CD4-positive, alpha-beta memory T cell (primary cell): ENCODE measurements at regions not wholly inside any gene's neighbourhood (a gene's known extent, or its start where the extent isn't known, plus 50 kb on each side); places are given as distances from the start of the nearest gene placed in this dataset.
A peak's percentile ranks its signal among the peaks of the same experiment; 100 is the strongest.

Experiments
- CTCF ChIA-PET: fragments of 350-600 bp; sonication (Branson Sonifier 250); formaldehyde crosslinking; loops from one replicate; lab custom pipeline; 2021; ENCODE audit warnings: inconsistent platforms; ENCODE audit not compliant: partially characterized antibody; lab: Charles Lee
- POLR2A ChIA-PET: fragments of 350-600 bp; sonication (Branson Sonifier 250); formaldehyde crosslinking; loops from one replicate; lab custom pipeline; 2021; ENCODE audit not compliant: partially characterized antibody; lab: Charles Lee
- DNase-seq, 5 donors: peaks; one replicate each; pipeline versions ENCODE4 v3.0.0 to v3.0.0-alpha.2; 2020 to 2022; ENCODE audit warnings: mixed read lengths in 1 of 5
- H3K27ac ChIP-seq: one replicate; pipeline ENCODE4 v1.7.0; 2013; ENCODE audit warnings: low read depth, low read length
- H3K27me3 ChIP-seq: 2 replicates; pipeline ENCODE4 v1.7.0; 2013; ENCODE audit warnings: mild to moderate bottlenecking, low read length, moderate library complexity; ENCODE audit not compliant: insufficient read depth
- H3K36me3 ChIP-seq: 2 replicates; pipeline ENCODE4 v1.7.0; 2013; ENCODE audit warnings: mild to moderate bottlenecking, low read length, moderate library complexity; ENCODE audit not compliant: insufficient read depth
- H3K4me1 ChIP-seq: 2 replicates; pipeline ENCODE4 v1.7.0; 2013; ENCODE audit warnings: mild to moderate bottlenecking, low read length, moderate library complexity; ENCODE audit not compliant: insufficient read depth
- H3K4me3 ChIP-seq, 2 donors: one replicate each; pipeline ENCODE4 v1.7.0; 2013; ENCODE audit warnings: low read length in 2 of 2, mild to moderate bottlenecking in 1 of 2
- H3K9me3 ChIP-seq, 2 donors: one replicate each; pipeline ENCODE4 v1.7.0; 2013; ENCODE audit warnings: low read length in 2 of 2, control low read depth in 1 of 2; ENCODE audit not compliant: control insufficient read depth in 1 of 2
- H3K27ac Mint-ChIP-seq, 7 donors: one replicate each; pipeline ENCODE4 v1.8.0; 2020 to 2021; ENCODE audit warnings: mixed read lengths in 7 of 7, mild to moderate bottlenecking in 6 of 7, inconsistent platforms in 3 of 7, moderate library complexity in 3 of 7
- H3K27me3 Mint-ChIP-seq, 2 donors: one replicate each; pipeline ENCODE4 v1.8.0; 2020 to 2021; ENCODE audit warnings: mixed read lengths in 2 of 2
- H3K36me3 Mint-ChIP-seq, 2 donors: one replicate each; pipeline ENCODE4 v1.8.0; 2020 to 2021; ENCODE audit warnings: mixed read lengths in 2 of 2, inconsistent platforms in 1 of 2, mild to moderate bottlenecking in 1 of 2
- H3K4me1 Mint-ChIP-seq, 4 donors: one replicate each; pipeline ENCODE4 v1.8.0; 2020 to 2021; ENCODE audit warnings: mixed read lengths in 4 of 4, mild to moderate bottlenecking in 1 of 4
- H3K4me3 Mint-ChIP-seq, 8 donors: one replicate each; pipeline ENCODE4 v1.8.0; 2020 to 2021; ENCODE audit warnings: mixed read lengths in 8 of 8, mild to moderate bottlenecking in 7 of 8, moderate library complexity in 6 of 8, inconsistent platforms in 3 of 8
- H3K9me3 Mint-ChIP-seq, 8 donors: one replicate each; pipeline ENCODE4 v1.8.0; 2020 to 2021; ENCODE audit warnings: mixed read lengths in 8 of 8, mild to moderate bottlenecking in 5 of 8, inconsistent platforms in 3 of 8, moderate library complexity in 1 of 8
- intact Hi-C: fragments of 100-400 bp; cut with micrococcal nuclease; formaldehyde crosslinking; loops from one replicate; pipeline ENCODE4 v1.15.1; 2023

DNA sequence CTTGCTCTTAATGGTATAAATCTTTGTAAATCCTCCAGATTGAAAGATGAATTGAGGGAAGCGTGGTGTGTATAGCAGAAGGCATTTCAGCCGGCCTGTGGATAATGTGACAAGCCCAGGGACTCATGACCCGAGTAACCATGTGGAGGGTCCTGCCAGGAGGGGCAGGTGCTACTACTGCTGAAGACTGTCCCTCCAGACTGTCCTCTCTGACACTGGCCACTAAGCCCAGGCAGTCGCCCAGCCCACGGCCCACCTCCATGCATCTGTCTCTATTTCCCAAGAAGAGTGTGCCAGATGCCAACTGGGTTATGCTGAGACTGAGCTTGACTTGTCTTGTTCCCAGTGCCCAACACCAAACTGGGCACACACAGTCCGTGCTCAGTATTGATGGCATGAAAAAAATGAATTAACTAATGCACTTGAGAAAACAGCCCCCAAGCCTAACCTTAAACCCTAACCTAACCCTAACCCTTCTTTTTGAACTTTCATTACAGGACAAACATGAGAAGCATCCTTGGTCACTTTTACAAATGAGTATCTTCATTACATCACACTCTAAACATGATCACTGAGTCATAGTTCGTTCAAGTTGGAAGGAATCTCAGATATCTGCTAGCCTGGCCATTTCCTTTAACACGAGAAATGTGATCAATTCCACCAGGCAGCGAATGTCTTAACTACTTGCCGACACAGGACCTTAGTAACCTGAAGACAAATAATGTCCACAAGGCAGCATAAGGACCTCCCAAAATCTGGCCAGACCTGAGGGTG lies 182.2 kb upstream of the RREB1 start:
- no peak for DNase-seq
- Mint-ChIP-seq H3K27ac (no peak overlapping the region), H3K9me3 (peaks cover 0 to 3% (median 0%) of the 10 kb centered on the region in 8 donors), H3K4me1 (no peaks in the 10 kb centered on the region), H3K27me3 (peaks cover 15 to 21% of the 10 kb centered on the region in 2 donors), H3K4me3 (no peak overlapping the region), H3K36me3 (no peaks in the 10 kb centered on the region)
- Histone ChIP-seq H3K36me3 (no peaks in the 10 kb centered on the region), H3K27ac (no peak overlapping the region), H3K9me3 (no peaks in the 10 kb centered on the region), H3K4me1 (no peaks in the 10 kb centered on the region), H3K27me3 (no peaks in the 10 kb centered on the region), H3K4me3 (no peak overlapping the region)
- intact Hi-C loops = no loop called here
- ChIA-PET CTCF (no interaction called here), POLR2A (no interaction called here)

DNA sequence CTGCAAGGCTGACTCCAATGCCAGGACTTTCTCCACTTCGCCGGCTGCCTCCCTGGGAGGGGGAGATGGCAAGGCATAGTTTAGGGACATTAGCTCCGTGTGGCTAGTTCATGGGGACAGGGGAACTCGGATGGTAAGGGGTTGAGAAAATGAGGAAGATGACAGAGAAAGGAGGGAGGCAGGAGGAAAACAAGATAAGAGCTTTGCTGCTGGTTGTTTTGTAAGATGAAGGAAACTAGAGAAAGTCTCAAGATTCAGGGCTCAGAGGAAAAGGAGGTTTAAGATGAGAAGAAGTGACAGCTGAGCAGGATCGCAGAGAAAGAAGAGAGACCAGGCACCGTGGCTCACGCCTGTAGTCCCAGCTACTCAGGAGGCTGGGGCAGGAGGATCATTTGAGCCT lies 180.9 kb upstream of the RREB1 start:
- no peaks in the 10 kb centered on the region for H3K36me3 Mint-ChIP-seq
- H3K4me3 ChIP-seq = no peak overlapping the region
- H3K9me3 Mint-ChIP-seq = peaks cover 0 to 1% (median 0%) of the 10 kb centered on the region in 8 donors
- H3K36me3 ChIP-seq = no peaks in the 10 kb centered on the region
- no peak overlapping the region for H3K27ac ChIP-seq
- H3K9me3 ChIP-seq = no peaks in the 10 kb centered on the region
- no peaks in the 10 kb centered on the region for H3K4me1 Mint-ChIP-seq
- ChIA-PET POLR2A (no interaction called here), CTCF (no interaction called here)
- no peak overlapping the region for H3K4me3 Mint-ChIP-seq
- H3K4me1 ChIP-seq = no peaks in the 10 kb centered on the region
- intact Hi-C loops = no loop called here
- peaks cover 13 to 21% of the 10 kb centered on the region in 2 donors for H3K27me3 Mint-ChIP-seq
- H3K27me3 ChIP-seq = no peaks in the 10 kb centered on the region
- DNase-seq = no peak
- peak overlapping the region in 2 of 7 donors; percentile 25 to 62 for H3K27ac Mint-ChIP-seq

DNA sequence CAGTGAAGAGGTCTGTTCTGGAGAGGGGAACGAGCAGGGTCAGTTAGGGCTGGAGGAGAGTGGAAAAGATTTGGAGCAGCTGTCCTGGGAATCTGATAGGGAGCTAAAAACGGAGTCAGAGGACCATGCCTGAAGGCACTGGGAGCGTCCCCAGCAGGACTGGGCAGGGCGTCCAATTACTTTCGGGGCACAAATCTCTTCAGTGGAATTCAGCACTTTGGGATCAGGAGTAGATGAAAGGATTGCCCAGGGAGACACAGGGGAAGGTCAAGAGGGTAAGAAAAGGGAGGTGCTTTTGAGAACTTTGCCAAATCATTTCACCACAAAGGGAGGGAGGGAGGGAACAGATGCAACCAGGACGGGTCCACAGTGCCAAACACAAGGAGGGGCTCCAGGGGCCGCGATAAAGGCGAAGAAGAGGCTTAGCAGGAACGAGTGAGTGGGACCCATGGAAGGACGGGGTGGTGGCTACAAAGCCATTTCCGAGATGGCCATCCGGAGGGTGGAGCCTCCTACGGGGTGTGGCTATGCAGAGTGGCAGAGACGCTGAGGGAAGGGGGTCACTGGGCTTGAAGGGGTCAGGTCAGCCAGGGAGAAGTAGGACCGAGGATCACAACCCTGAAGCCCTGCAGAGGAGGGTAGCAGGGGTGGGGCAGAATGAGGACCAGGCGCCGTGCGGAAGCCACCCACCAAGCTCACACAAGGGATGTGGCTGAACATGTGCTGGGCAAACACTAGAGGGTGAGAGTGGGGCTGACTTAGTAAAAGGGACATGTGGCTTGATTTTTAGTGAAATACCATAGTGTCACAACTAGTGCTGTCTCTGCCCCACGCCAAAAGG lies 180.0 kb upstream of the RREB1 start:
- Mint-ChIP-seq H3K4me1 (no peaks in the 10 kb centered on the region), H3K4me3 (no peak overlapping the region), H3K9me3 (peaks cover 0 to under 1% (median 0%) of the 10 kb centered on the region in 8 donors), H3K36me3 (no peaks in the 10 kb centered on the region), H3K27ac (no peak overlapping the region), H3K27me3 (peaks cover 12 to 21% of the 10 kb centered on the region in 2 donors)
- CTCF ChIA-PET = no interaction called here
- Histone ChIP-seq H3K27ac (no peak overlapping the region), H3K36me3 (no peaks in the 10 kb centered on the region), H3K27me3 (no peaks in the 10 kb centered on the region), H3K9me3 (no peaks in the 10 kb centered on the region), H3K4me3 (no peak overlapping the region), H3K4me1 (no peaks in the 10 kb centered on the region)
- DNase-seq = no peak
- intact Hi-C loops = no loop called here
- POLR2A ChIA-PET = no interaction called here

DNA sequence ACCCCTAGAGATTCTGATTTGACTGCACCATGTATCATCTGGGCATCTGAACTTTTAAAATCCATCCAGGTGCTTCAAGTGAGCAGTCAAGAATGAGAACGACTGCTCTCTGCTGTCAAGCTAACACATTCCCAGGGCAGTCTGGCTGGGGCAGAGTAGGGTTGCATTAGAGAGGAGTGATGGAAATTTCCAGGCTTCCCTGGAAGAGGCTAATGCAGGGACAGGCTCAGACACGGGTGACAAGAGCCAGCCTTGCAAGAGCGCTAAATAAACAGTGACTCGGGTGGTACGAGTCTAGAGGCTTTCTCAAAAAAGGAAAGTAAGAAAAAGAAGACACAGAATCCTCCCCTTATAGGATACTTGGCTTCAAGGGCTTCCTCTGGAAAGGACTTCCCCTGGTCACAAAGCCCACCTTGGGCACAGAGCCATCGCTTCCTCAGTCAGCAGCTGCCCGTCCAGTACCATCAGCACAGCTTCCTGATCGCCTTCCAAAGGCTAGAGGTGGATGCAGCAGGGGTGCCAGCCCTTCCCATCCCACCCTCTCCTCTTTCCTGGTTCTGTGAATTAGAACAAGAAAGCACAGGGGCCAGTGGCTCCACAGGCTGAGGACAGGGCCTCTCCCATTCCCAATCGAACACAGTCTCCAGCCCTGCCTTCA lies 177.4 kb upstream of the RREB1 start:
- DNase-seq = no peak
- no peaks in the 10 kb centered on the region for H3K9me3 ChIP-seq
- Mint-ChIP-seq H3K9me3 (no peaks in the 10 kb centered on the region), H3K4me3 (peak overlapping the region in 1 of 8 donors; percentile 8), H3K27me3 (peaks cover 10 to 20% of the 10 kb centered on the region in 2 donors), H3K27ac (no peak overlapping the region), H3K4me1 (no peaks in the 10 kb centered on the region), H3K36me3 (no peaks in the 10 kb centered on the region)
- no peaks in the 10 kb centered on the region for H3K27me3 ChIP-seq
- intact Hi-C loops = no loop called here
- H3K4me1 ChIP-seq = no peaks in the 10 kb centered on the region
- no peak overlapping the region for H3K27ac ChIP-seq
- H3K4me3 ChIP-seq = no peak overlapping the region
- ChIA-PET POLR2A (no interaction called here), CTCF (no interaction called here)
- H3K36me3 ChIP-seq = no peaks in the 10 kb centered on the region

DNA sequence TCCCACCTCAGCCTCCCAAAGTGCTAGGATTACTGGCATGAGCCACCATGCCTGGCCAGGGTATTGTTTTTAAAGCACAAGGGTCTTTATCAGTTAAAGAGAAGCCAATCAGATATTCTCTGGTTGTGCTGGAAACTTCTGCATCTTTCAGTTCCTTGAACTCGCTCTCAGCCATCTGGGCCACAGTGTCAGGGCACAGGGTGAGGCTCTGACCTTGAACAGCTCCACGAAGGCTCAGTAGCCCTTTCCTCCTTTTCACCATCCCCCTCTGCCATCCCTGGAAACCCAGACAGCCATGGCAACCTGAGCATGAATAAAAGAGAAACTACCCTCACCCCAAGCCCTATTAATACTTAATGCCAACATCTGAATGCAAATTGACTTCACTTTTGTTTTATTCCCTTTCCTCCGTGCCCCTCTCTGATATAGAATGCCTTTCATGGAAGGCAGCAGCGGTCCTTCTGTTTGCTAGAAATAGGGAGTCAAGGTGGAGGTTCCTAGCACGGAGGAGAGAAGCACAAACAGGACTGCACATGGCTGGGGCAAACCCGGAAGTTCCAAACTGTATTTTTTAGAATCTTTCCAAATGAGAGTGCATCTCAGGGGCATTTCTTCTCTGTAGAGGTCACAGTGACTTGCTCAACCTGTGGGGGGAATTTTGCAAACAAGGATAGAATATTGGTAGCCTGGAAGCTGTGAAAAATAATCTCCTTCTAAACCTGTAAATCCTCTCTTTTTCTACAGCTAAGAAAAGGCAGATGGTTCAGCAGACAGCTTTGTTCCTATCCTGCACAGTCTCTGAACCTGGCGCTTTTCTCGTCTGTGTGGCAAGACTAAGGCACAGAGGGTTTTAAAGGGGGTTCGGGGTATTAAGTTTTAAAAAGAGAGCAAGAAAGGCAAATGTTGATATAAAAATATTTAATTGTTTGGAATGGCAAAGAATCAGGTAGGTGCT lies 176.4 kb upstream of the RREB1 start:
- Mint-ChIP-seq H3K4me3 (no peak overlapping the region), H3K27me3 (peaks cover 10 to 20% of the 10 kb centered on the region in 2 donors), H3K27ac (peak overlapping the region in 1 of 7 donors; percentile 17), H3K9me3 (no peaks in the 10 kb centered on the region), H3K36me3 (no peaks in the 10 kb centered on the region), H3K4me1 (no peaks in the 10 kb centered on the region)
- Histone ChIP-seq H3K36me3 (no peaks in the 10 kb centered on the region), H3K4me1 (no peaks in the 10 kb centered on the region), H3K27me3 (no peaks in the 10 kb centered on the region), H3K27ac (no peak overlapping the region), H3K9me3 (no peaks in the 10 kb centered on the region), H3K4me3 (no peak overlapping the region)
- CTCF ChIA-PET = no interaction called here
- intact Hi-C loops = no loop called here
- POLR2A ChIA-PET = no interaction called here
- DNase-seq = no peak

DNA sequence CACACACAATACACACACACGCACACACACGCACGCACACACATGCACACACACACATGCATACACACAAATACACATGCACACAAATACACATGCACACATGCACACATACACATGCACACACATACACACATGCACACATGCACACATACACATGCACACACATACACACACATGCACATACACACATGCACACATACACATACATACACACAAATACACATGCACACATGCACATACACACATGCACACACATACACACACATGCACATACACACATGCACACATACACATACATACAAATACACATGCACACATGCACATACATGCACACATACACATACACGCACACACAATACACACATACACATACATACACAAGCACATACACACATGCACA lies 175.4 kb upstream of the RREB1 start:
- ChIA-PET CTCF (no interaction called here), POLR2A (no interaction called here)
- Histone ChIP-seq H3K36me3 (no peaks in the 10 kb centered on the region), H3K27me3 (no peaks in the 10 kb centered on the region), H3K9me3 (no peaks in the 10 kb centered on the region), H3K27ac (no peak overlapping the region), H3K4me3 (no peak overlapping the region), H3K4me1 (no peaks in the 10 kb centered on the region)
- Mint-ChIP-seq H3K36me3 (no peaks in the 10 kb centered on the region), H3K27ac (no peak overlapping the region), H3K4me3 (no peak overlapping the region), H3K27me3 (peaks cover 6 to 21% of the 10 kb centered on the region in 2 donors), H3K9me3 (no peaks in the 10 kb centered on the region), H3K4me1 (no peaks in the 10 kb centered on the region)
- intact Hi-C loops = no loop called here
- DNase-seq = no peak
